Smooth muscle cell (in vitro differentiated cells): ENCODE measurements at regions not wholly inside any gene's neighbourhood (a gene's known extent, or its start where the extent isn't known, plus 50 kb on each side); places are given as distances from the start of the nearest gene placed in this dataset.
A peak's percentile ranks its signal among the peaks of the same experiment; 100 is the strongest.

ENCODE experiments used
- DNase-seq: peaks from one replicate; lab custom pipeline; 2025; ENCODE audit not compliant: unreplicated experiment; lab: John Stamatoyannopoulos, UW
- H2AFZ ChIP-seq: fragments of 200-600 bp; sonication (generic); 2 replicates; pipeline ENCODE4 v1.6.0; 2016; ENCODE audit warnings: antibody characterized with exemption, low read depth, mild to moderate bottlenecking
- H3F3A ChIP-seq: fragments of 200-600 bp; sonication (generic); 2 replicates; pipeline ENCODE4 v1.6.0; 2017; ENCODE audit warnings: antibody characterized with exemption, low read depth
- H3K27ac ChIP-seq: fragments of 200-600 bp; sonication (generic); 2 replicates; pipeline ENCODE4 v1.5.1; 2016; ENCODE audit warnings: low read depth, mild to moderate bottlenecking
- H3K27me3 ChIP-seq: fragments of 200-600 bp; sonication (generic); 2 replicates; pipeline ENCODE4 v1.6.1; 2016; ENCODE audit warnings: low read depth, mild to moderate bottlenecking
- H3K36me3 ChIP-seq: fragments of 200-600 bp; sonication (generic); 2 replicates; pipeline ENCODE4 v1.5.1; 2016; ENCODE audit warnings: low read depth
- H3K4me1 ChIP-seq: fragments of 200-600 bp; sonication (generic); 2 replicates; pipeline ENCODE4 v1.5.1; 2016; ENCODE audit warnings: low read depth
- H3K4me2 ChIP-seq: fragments of 200-600 bp; sonication (generic); 2 replicates; pipeline ENCODE4 v1.6.0; 2016; ENCODE audit warnings: mild to moderate bottlenecking
- H3K4me3 ChIP-seq: fragments of 200-600 bp; sonication (generic); 2 replicates; pipeline ENCODE4 v1.5.1; 2016; ENCODE audit warnings: mild to moderate bottlenecking
- H3K79me2 ChIP-seq: fragments of 200-600 bp; sonication (generic); 2 replicates; pipeline ENCODE4 v1.6.0; 2016; ENCODE audit warnings: low read depth, mild to moderate bottlenecking
- H3K9ac ChIP-seq: fragments of 200-600 bp; sonication (generic); 2 replicates; pipeline ENCODE4 v1.6.0; 2016; ENCODE audit warnings: low read depth
- H3K9me3 ChIP-seq: fragments of 200-600 bp; sonication (generic); replicated peaks from 2 replicates; pipeline ENCODE4 v1.5.1; 2016; ENCODE audit warnings: low read depth
- H4K20me1 ChIP-seq: fragments of 200-600 bp; sonication (generic); 2 replicates; pipeline ENCODE4 v1.6.0; 2016; ENCODE audit warnings: low read depth
- CTCF ChIP-seq: fragments of 200-600 bp; sonication (generic); IDR thresholded peaks from 2 replicates; pipeline ENCODE4 v1.5.1; 2017; ENCODE audit warnings: borderline replicate concordance, mild to moderate bottlenecking, antibody characterized with exemption; ENCODE audit not compliant: insufficient read depth, poor library complexity, severe bottlenecking
- WGBS: methylation state at CpG from one replicate; pipeline ENCODE4 v1.1.7; 2016; ENCODE audit warnings: low lambda C conversion rate; 5-methylcytosine and 5-hydroxymethylcytosine counted together

- TF ChIP-seq CTCF, result no peak
- Histone ChIP-seq H3K27me3 (no peaks in the 10 kb centered on the region), H4K20me1 (no peaks in the 10 kb centered on the region), H3F3A (peaks cover 20% of the 10 kb centered on the region), H3K4me2 (peak overlapping the region; percentile 50), H2AFZ (peak overlapping the region; percentile 31), H3K9me3 (no peaks in the 10 kb centered on the region), H3K79me2 (no peaks in the 10 kb centered on the region), H3K4me3 (no peak overlapping the region), H3K27ac (peak overlapping the region; percentile 75), H3K9ac (no peak overlapping the region), H3K36me3 (no peaks in the 10 kb centered on the region), H3K4me1 (peaks cover 46% of the 10 kb centered on the region)
- WGBS, result 42% methylated on average over 3 of the region's 3 CpGs
- no peak for DNase-seq
Measured at GRCh38 chr13:47111499-47111898, 214.6 kb upstream of the HTR2A start.

- H3K27ac ChIP-seq, result peak overlapping the region; percentile 75
- peak overlapping the region; percentile 31 for H2AFZ ChIP-seq
Measured at GRCh38 chr13:47110833-47111240, 214.0 kb upstream of the HTR2A start.

GRCh38 chr13:47110141-47110540, 213.3 kb upstream of the HTR2A start:
- H3K79me2 ChIP-seq, result no peaks in the 10 kb centered on the region
- no peaks in the 10 kb centered on the region for H3K27me3 ChIP-seq
- H3K9me3 ChIP-seq, result no peaks in the 10 kb centered on the region
- no peak for TF ChIP-seq CTCF
- peak overlapping the region; percentile 50 for H3K4me2 ChIP-seq
- H3K36me3 ChIP-seq, result no peaks in the 10 kb centered on the region
- peak overlapping the region; percentile 74 for H2AFZ ChIP-seq
- peaks cover 20% of the 10 kb centered on the region for H3F3A ChIP-seq
- H3K4me1 ChIP-seq, result peaks cover 46% of the 10 kb centered on the region
- peak overlapping the region; percentile 75 for H3K27ac ChIP-seq
- DNase-seq, result no peak
- 34% methylated on average over 4 of the region's 4 CpGs for WGBS
- no peak overlapping the region for H3K4me3 ChIP-seq
- no peaks in the 10 kb centered on the region for H4K20me1 ChIP-seq
- peak overlapping the region; percentile 20 for H3K9ac ChIP-seq

More at GRCh38 chr13:47110833-47111240, 214.0 kb upstream of the HTR2A start:
- no peak overlapping the region for H3K4me3 ChIP-seq
- H3K9ac ChIP-seq, result peak overlapping the region; percentile 20
- H3K36me3 ChIP-seq, result no peaks in the 10 kb centered on the region
- peaks cover 20% of the 10 kb centered on the region for H3F3A ChIP-seq
- peak overlapping the region; percentile 50 for H3K4me2 ChIP-seq
- peaks cover 46% of the 10 kb centered on the region for H3K4me1 ChIP-seq
- no peak for DNase-seq
- H4K20me1 ChIP-seq, result no peaks in the 10 kb centered on the region
- no peaks in the 10 kb centered on the region for H3K9me3 ChIP-seq
- H3K27me3 ChIP-seq, result no peaks in the 10 kb centered on the region
- H3K79me2 ChIP-seq, result no peaks in the 10 kb centered on the region
- TF ChIP-seq CTCF, result no peak
- 68% methylated on average over 12 of the region's 12 CpGs for WGBS

- no peaks in the 10 kb centered on the region for H3K79me2 ChIP-seq
- no peak overlapping the region for H3K27ac ChIP-seq
- peaks cover 37% of the 10 kb centered on the region for H3K4me1 ChIP-seq
- no peak overlapping the region for H3K4me3 ChIP-seq
- H4K20me1 ChIP-seq, result no peaks in the 10 kb centered on the region
- peaks cover 20% of the 10 kb centered on the region for H3F3A ChIP-seq
- WGBS, result 48% methylated on average over 4 of the region's 4 CpGs
- DNase-seq, result no peak
- H3K27me3 ChIP-seq, result no peaks in the 10 kb centered on the region
- no peak for TF ChIP-seq CTCF
- H3K9me3 ChIP-seq, result no peaks in the 10 kb centered on the region
- no peak overlapping the region for H3K4me2 ChIP-seq
- no peaks in the 10 kb centered on the region for H3K36me3 ChIP-seq
- no peak overlapping the region for H3K9ac ChIP-seq
- H2AFZ ChIP-seq, result no peak overlapping the region
Measured at GRCh38 chr13:47109028-47109427, 212.2 kb upstream of the HTR2A start.
